Stimulated activated CD8-positive, alpha-beta memory T cell treated with anti-CD3 and anti-CD28 coated beads, Interleukin-2, amount 100 ng/mL, for 48 hours (primary cell): ENCODE measurements at regions not wholly inside any gene's neighbourhood (a gene's known extent, or its start where the extent isn't known, plus 50 kb on each side); places are given as distances from the start of the nearest gene placed in this dataset.
"Not testable (repeated sequence)": the region's sequence is repeated elsewhere in the genome, so short reads cannot be mapped to it uniquely, and the experiment has no call there.

Experiments used
- DNase-seq, 2 donors: peaks; one replicate each; pipeline ENCODE4 v3.0.0-alpha.2; 2020; ENCODE audit warnings: low read depth in 2 of 2

DNA sequence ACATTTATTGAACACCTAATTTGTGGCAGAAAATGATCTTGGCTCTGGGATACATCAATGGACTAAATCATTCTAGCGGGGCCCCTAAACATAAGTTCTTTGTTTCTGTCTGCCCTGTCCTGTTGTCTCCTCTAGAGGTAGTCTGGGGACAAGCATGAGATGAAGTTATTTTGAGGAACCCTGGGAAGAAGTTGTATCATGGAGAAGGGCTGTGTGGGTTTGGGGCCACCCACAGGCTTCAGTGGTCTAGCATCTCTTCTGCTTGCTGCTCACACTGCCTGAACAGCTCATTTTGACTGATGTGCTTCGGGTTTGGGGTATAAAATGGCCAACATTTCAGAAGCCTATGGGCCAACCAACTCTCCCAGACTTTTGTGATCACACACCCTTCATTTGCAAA is 50.3 kb upstream of the OSBPL11 start:
- no peak for DNase-seq

DNA sequence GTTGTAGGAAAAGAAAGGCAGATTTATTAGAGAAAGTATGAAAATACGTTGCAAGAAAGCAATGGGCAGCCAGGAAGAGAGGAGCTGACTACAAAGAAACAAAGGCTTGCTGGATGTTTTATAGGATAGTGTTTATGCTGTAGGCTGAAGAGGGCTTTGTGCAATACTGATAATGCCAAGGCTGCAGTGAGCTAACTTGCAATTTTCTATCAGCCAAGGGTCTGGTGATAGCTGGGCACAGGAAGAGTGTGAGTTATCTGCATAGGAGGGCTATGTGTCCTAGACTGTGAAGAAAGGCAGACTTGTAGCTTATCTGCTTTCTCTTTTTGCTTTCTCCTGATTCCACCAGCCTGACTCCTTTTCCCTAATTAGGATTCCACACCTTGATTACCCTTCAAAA is 51.3 kb upstream of the OSBPL11 start:
- DNase-seq: no peak

DNA sequence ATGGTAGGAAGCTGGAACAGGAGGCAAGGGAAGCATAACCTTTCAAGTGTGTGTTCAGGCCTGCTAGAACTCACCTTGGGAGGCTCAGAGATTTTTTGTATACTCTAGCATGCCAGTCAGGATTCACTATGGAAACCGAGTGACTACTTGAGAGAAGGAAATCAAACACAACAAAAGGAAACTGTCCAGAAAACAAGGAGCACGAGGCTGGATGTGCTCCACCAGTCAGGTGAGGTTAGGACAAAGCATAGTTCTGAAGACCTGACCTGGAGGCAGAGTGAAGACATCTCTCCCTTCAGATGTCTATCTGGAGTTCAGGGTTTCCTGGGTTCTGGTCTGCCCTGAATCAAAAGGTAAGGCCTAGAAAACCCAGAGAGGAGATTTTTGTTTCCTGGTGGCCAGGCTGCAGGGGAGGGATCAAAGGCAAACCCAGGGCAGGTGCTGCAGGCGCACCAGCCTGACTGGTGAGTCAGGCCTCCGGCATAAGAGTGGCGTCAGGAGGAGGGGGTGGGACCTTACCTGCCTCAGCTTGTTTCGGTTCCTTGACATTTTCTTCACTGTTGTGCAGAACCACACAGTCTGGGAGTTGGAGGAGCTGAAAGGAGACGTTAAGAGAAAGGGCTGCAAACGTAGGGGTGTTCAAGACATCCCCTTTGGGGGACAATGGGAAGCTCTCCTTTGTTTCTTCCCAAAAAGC is 52.2 kb upstream of the OSBPL11 start:
- DNase-seq: no peak

DNA sequence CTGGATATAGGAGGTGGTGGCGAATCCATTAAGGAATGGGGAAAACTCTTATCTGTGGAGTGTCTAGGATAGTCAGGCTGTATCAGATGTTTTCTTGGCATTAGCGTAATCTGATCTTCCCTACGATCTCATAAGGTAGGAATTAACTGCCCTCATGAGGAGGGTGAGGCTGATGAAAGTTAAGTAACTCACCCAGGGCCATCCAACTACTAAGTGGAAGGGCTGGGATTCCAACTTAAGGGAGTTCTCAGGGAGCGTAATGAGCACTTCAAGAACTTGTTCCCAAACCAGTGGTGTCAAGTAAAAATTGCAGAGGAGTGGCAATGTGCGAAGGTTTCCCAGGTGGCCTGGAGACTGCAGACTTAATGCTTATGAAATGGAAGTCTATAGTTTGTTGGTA is 55.9 kb upstream of the OSBPL11 start:
- DNase-seq: no peak

DNA sequence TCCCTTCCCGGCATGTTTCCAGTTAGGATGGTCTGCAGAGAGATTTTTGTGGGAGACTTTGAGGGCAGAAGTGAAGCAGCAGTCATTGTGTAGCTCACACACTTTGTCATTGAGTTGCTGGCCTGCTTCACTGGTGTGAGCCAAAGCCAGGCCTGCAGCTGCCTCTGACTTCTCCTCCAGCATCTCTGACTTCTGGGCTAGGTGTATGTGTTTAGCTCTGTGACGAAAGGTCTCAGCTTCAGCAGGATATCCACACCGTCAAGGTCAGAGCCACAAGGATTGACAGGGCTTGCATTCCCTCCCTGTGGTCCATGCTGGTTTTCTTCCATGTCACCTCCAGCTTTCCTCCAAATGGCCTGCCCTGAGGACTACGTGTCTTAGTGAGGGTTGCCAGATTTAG is 57.1 kb upstream of the OSBPL11 start:
- DNase-seq: no peak

DNA sequence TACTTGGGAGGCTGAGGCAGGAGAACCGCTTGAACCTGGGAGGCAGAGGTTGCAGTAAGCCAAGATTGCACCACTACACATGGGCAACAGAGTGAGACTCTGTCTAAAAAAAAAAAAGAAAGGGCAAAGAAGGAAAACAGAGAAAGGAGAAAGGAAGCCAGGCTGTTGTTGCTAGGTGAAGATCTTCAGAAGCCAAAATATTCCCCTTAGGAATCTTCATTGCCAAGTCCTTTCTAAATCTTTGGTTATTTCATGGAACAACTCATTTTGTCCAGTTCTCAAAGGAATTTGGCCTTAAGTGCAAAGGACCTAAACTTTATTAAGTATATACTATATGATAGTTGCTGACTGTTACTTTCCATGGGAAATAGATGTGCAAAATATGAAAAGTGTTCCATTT is 59.2 kb upstream of the OSBPL11 start:
- no peak for DNase-seq

DNA sequence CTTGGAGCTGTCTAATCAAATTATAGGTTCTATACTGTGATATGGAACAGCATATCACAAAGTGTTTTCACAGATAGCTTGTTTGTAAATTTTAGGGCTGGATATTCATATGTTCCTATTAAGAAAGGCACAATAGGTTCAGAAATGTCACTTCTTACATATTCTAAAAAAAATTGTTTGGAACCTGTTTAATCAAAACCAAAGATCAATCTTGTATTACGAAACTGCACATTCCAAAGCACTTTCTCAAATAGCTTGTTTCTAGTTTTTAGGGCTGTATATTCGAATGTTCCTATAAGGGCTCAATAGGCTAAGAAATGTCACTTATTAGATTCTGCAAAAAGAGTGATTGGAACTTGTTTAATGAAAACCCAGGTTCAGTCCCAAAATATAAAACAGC is 67.4 kb upstream of the OSBPL11 start:
- DNase-seq: no peak

DNA sequence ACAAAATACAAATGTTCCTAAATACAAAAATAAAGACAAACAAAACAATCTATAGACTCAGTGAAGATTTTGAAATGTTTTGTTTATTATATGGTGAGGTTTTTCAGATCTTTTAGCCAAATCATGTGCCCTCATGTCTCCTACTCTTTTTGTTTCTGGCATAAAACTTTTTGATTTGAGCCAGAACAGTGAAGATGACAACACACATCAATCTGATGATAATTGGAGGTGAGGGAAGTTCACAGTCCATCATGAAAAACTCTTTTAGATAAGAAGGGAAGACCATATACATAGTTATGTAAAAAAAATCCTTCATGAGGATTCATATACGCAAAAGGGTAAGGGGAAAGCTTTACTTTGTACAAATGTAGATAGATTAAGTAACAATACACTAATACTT is 75.1 kb upstream of the OSBPL11 start:
- no peak for DNase-seq

DNA sequence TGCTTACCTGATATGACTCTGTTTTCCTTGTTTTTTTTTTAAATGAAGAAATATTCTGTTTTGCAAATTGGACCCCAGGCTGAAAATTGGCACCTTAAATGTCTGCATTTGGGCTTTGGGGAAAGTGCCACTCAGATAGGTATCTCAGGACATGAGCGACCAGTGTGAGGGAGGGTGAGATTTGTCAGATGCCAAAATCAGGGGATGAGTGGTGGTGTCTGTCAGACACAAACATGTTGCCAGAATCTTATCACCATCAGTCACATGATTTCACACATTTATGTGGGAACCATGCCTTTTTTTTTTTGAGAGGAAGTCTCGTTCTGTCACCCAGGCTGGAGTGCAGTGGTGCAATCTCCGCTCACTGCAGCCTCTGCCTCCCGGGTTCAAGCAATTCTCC is 75.6 kb upstream of the OSBPL11 start:
- DNase-seq: no peak

DNA sequence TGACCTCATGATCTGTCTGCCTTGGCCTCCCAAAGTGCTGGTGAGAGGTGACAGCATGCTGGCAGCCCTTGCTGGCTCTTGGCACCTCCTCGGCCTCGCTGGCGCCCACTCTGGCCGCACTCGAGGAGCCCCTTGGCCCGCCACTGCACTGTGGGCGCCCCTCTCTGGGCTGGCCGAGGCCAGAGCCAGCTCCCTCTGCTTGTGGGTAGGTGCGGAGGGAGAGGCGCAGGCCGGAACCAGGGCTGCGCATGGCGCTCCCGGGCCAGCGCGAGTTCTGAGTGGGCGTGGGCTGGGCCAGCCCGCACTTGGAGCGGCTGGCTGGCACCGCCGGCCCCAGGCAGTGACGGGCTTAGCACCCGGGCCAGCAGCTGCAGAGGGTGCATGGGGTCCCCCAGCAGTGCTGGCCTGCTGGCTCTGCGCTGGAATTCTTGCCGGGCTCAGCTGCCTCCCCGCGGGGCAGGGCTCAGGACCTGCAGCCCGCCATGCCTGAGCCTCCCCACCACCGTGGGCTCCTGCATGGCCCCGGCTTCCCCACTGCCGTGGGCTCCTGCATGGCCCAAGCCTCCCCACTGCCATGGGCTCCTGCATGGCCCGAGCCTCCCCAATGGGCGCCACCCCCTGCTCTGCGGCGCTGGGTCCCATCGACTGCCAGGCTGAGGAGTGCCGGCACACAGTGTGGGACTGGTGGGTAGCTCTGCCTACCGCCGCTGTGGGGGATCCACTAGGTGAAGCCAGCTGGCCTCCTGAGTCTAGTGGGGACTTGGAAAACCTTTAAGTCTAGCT is 76.4 kb upstream of the OSBPL11 start:
- no peak for DNase-seq

DNA sequence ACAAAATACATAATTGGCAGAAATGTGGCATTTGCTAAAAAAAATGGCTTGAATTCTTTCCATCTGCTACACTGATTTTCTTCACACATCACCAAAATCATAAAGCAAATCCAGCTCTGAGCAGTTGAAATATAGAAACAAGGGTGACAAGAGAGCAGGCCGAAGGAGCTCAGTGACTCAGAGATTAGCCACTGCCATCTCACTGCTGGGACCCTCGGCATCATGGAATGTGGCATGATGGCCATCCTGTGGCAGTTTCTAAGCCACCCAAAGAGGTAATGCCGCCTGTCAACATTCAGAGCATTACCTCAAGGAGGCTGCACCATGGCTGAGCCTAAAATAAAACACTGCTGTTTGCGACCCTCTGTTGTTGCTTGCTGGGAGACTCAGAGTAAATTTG is 80.5 kb upstream of the OSBPL11 start:
- no peak for DNase-seq

DNA sequence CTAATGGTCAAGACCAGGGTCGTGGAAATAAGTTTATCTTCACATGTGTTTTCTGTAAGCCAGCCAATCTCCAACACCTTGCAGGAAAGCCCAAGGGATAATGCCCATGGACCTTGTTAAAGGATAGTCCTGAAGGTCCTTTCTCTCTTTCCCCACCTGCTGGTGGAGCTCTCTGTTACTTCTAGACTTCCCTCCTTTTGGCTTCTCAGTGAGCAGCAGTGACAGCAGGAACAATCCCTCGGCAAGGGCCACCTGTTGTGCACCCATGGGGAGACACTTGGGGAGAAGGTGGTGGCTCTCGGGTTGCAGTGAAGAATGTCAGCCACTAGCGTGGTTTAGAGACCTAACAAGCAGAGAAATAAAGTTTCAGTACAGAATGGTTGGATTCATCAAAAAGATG is 84.0 kb upstream of the OSBPL11 start:
- DNase-seq: no peak

DNA sequence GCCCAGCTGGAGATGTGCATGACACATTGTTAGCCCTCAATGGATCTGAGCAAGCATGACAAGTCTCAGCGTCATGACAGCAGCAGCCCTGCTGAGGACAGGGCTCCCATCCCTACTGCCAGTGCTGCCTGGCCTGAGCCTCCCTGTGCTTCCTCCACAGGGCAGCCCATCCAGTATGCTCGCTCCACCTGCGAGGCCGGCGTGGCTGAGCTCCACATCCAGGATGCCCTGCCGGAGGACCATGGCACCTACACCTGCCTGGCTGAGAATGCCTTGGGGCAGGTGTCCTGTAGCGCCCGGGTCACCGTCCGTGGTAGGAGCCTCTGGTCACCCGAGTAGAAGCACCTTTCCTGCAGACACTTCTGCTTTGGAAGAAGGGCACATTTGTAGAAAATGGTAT is 85.8 kb upstream of the OSBPL11 start:
- no peak for DNase-seq

DNA sequence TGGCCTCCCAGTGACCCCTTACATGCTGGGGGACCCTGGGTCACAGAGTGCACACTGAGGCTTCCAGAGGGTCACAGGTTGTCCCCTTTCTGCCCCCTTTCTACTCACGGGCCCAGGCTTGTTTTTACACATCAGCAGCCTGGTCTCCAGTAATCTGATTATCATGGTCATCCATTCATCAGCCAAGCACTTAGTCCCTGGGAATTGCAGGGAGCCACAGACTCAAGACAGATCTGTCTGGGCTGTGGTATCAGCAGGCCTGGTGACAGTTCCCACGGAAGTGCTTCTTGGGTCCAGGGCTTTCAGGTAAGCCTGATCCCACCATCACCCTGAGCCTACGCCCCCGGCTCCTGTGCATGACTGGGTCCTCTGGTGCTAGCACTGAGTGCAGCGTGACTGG is 86.6 kb upstream of the OSBPL11 start:
- DNase-seq: not testable (repeated sequence)

DNA sequence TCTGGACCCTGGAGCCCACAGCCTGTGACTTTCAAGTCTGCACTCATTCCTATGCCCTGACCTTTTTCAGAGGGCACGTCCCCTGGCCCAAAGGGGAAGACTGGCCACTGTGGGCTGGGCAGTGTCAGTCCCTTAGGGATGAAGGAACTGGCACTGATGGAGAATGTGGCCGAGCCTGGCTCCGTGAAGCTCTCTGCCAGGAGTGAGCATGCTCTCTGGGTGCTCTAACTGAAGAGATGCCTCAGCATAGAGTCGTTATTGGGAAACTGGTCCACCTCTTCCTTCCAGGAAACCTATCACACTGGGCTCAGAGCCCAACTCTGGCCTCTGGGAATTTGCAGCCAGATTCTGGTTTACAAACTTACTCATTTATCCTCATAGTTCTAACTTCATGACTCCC is 87.3 kb upstream of the OSBPL11 start:
- not testable (repeated sequence) for DNase-seq

DNA sequence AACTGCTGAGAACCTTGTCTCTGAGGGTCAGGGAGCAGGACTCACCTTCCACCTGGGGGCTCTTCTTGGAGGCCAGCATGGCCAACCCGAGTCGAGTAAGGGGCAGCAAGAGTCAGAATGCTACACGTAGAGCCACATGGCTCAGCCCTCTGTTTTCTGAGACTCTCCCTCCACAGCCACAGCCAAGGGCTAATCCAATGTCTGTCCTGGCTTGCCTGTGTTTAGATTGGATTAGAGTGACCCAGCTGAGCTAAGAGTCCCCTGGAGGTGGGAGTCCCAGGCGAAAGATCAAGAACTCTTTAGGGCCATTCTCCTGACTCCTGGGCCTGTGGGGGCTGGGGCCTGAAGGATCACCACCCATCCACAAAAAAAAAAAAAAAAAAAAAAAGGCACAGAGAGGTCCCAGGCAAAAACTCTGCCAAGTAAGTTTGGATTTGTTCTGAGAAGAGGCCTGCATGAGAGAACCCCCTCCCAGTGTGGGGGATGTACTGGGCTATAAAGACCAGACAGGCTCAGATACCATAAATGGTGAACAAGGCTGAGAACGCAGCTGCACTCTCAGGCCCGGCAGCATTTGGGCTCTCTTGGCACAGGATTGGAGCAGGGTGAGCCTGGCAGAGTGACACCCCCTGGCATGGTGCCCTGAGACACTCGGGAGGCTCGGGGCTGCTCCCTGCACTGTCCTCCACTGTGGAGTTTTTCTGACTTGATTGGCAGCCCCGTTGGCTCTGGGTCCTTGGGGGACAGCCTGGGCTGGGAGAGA is 88.0 kb upstream of the OSBPL11 start:
- no peak for DNase-seq

DNA sequence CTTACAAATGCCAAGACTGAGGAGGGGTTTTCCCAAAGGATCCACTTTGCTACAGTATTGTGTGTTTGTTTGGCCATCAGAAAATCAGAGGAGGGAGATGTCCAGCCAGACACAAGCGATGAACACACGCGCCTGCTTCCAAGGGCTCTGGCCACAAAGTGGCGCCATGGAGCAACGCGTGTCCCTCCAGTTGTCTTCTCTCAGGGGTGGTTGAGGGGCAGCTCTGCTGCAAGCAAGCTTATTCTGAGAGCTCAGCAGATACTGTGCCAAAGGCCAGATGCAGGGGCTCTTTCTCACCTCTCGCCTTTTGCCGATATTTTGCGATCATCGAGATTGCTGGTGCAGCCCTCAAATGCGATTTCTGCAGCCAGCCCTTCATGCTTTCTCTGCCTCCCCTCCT is 88.9 kb upstream of the OSBPL11 start:
- no peak for DNase-seq

DNA sequence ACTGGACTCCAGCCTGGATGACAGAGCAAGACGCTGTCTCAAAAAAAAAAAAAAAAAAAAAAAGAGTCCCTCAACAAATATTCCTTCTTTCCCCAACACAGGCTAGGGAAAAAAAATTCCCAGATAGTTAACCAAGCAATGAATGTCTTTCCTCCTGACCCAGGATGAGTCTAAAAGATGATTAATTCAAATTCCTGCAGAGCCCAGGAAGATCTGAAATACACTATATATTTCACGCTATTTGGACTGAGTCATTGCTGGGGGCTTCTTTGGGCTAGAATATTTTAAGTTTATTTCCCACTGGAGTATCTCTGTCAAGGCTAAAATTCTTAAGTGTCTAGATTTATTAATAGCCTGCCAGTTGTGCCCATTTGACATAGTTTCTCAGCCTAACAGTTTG is 90.4 kb upstream of the OSBPL11 start:
- not testable (repeated sequence) for DNase-seq

DNA sequence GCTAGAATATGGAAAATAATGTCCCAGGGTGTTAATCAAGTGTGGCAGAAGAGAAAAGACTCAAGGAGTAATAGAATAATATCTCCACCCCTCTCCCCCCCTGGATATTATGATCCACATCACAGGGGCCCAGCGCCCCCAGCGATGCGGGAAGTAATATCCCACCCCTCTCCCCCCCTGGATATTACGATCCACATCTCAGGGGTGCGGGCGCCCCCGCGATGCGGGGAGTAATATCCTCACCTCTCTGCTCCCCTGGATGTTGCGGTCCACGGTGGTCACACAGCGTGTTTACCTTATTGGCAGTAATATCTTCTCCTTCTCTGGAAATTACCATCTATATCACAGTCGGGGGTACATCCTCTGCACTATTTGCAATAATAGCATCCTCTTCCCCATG is 97.1 kb upstream of the OSBPL11 start:
- no peak for DNase-seq

DNA sequence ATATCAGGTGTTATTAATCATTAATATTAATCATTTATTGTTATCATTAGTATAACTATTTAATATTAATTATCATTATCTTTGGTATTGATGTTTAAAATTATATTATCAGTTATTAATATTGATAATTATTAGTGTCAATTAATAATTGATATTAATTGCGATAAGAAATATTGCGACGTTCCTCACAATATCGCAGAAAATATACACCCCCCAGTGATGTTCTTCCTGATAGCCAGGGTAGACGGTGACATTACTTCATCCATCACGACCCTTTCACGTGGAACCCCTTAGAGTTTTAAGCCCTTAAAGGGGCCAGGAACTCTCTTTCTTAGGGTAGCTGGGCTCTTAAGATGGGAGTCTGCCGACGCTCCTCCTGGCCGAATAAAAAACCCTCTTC is 98.6 kb upstream of the OSBPL11 start:
- no peak for DNase-seq

DNA sequence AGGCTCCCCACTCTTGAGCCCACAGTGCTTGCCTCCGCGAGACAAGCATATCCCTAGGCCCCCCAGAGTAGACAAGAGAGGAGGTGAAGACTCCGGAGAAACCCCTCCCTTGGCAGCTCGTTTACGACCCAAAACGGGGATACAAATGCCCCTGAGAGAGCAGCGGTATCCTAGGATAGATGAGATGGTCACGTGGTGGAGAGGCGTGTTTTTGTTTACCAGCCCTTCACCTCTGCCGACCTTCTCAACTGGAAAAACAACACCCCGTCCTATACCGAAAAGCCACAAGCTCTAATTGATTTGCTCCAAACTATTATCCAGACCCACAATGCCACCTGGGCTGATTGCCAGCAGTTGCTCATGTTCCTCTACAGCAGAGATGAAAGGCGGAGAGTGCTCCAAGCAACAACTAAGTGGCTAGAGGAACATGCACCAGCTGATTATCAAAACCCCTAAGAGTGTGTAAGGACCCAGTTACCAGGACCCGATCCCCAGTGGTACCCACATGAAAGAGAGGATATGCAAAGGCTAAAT is 99.5 kb upstream of the OSBPL11 start:
- DNase-seq: no peak

DNA sequence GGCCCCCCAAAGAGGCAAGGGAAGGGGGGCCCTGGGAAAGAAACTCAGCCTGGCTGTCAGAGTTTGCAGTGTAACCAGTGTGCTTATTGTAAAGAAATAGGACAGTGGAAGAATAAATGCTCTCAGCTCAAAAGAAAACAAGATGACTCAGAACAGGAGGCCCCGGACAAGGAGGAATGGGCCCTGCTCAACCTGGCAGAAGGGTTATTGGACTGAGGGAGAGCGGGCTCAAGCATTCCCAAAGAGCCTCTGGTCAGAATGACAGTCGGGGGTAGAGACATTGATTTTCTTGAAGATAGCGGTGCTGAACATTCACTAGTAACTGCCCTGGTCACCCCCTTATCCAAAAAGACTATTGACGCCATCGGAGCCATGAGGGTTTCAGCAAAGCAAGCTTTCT is 100.4 kb upstream of the OSBPL11 start:
- no peak for DNase-seq

DNA sequence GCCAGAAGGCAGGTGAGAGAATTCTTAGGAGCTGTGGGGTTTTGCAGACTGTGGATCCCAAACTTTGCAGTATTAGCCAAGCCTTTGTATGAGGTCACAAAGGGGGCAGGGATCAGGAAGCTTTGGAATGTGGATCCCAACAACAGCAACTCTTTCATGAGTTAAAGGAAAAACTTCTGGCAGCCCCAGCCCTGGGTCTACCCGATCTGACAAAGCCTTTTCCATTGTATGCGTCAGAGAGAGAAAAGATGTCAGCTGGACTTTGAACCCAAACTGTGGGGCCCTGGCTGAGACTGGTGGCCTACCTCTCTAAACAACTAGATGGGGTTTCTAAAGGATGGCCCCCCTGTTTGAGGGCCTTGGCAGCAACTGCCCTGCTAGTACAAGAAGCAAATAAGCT is 101.8 kb upstream of the OSBPL11 start:
- not testable (repeated sequence) for DNase-seq
